ENCODE measurements at regions not wholly inside any gene's neighbourhood (a gene's known extent, or its start where the extent isn't known, plus 50 kb on each side); places are given as distances from the start of the nearest gene placed in this dataset.

DNA sequence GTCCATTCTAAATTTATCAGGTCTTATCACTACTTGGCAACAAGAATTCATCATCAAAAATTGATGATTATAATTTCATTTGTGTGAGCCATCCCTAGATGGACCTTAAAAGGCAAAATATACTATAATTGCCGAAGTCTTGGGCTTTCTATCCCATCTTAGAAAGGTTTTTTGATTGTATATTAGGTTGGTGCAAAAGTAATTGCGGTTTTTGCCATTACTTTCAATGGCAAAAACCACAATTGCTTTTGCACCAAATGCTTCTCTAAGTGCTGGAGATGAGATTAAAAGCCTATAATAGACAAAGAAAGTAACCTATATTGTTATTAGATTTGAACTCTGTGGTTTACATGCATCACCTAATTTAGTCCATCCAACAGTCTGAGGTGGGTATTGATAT lies 612.9 kb downstream of the ZNF385D start:
- no peak for DNase-seq (ENCODE audit: extremely low read depth, low read depth)
- H3K4me3 ChIP-seq (replicated peaks; ENCODE audit: low read depth, low read length) = no peak overlapping the region
- TF ChIP-seq, protein P1, sequence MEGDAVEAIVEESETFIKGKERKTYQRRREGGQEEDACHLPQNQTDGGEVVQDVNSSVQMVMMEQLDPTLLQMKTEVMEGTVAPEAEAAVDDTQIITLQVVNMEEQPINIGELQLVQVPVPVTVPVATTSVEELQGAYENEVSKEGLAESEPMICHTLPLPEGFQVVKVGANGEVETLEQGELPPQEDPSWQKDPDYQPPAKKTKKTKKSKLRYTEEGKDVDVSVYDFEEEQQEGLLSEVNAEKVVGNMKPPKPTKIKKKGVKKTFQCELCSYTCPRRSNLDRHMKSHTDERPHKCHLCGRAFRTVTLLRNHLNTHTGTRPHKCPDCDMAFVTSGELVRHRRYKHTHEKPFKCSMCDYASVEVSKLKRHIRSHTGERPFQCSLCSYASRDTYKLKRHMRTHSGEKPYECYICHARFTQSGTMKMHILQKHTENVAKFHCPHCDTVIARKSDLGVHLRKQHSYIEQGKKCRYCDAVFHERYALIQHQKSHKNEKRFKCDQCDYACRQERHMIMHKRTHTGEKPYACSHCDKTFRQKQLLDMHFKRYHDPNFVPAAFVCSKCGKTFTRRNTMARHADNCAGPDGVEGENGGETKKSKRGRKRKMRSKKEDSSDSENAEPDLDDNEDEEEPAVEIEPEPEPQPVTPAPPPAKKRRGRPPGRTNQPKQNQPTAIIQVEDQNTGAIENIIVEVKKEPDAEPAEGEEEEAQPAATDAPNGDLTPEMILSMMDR (IDR thresholded peaks at IDR 0.05; ENCODE audit: low read depth, low read length, missing control alignments) = no peak

DNA sequence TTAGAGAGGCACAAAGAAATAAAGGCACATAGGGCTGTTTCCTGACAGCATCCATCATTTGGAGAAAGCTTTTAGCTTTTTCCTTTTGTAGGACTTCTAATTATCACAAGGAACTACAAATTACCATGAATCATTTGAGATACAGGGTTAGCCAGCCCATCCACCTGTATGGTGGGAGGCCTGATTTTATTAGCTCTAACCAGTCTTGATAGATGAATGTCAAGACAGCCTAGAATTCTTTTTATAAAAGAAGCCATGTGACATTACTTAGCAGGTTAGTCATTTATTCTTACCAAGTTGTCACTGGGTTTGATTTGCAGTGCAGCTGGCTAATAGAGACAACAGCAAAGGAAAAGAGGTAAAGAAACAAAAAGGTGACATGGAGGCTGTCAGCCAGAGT lies 618.1 kb downstream of the ZNF385D start:
- TF ChIP-seq, protein P1 (IDR thresholded peaks at IDR 0.05; ENCODE audit: low read depth, low read length, missing control alignments) = no peak
- DNase-seq (ENCODE audit: extremely low read depth, low read depth) = no peak
- H3K4me3 ChIP-seq (replicated peaks; ENCODE audit: low read depth, low read length) = no peak overlapping the region

DNA sequence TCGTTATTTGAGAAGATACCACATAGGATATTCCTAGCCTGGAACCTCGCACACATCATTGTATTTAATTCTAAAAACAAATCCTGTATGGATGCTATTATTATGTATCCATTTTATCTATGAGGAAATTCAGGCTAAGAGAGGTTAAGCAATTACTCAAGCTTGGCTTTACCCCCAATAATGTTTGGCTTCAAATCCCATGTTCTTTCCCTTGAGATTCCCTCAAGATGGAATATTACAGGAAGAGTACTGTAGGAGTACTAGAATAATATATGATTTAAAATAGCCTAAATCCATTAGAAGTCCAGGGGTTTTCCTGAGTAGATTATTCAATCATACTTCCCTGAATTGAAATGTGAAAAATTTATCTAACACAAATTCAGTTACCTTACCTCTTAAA lies 630.2 kb downstream of the ZNF385D start:
- DNase-seq (ENCODE audit: extremely low read depth, low read depth) = no peak
- H3K4me3 ChIP-seq (replicated peaks; ENCODE audit: low read depth, low read length) = no peak overlapping the region
- TF ChIP-seq, protein P1 (IDR thresholded peaks at IDR 0.05; ENCODE audit: low read depth, low read length, missing control alignments) = no peak

GRCh38 chr3:21117370-21117769 lies 633.6 kb downstream of the ZNF385D start:
- H3K4me3 ChIP-seq (replicated peaks; ENCODE audit: low read depth, low read length) = no peak overlapping the region
- TF ChIP-seq, protein P1 (IDR thresholded peaks at IDR 0.05; ENCODE audit: low read depth, low read length, missing control alignments) = no peak
- no peak for DNase-seq (ENCODE audit: extremely low read depth, low read depth)

DNA sequence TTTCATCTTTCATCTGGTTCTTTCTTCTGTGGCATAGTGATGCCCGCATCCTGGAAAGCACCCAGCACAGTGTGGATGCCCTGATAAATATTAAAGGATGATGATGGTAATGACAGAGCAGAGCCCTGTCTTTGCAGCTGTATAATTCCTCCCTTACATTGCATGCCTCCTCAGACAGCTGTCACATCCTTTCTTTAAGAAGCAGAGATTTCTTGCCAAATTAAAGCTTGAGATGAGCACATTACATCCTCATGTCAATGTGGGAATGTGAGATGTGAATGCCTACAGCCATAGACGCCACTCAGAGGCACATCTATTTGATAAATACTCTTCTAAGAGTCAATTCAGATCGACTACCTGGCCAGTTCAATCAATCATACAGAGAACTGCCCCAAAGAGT lies 642.0 kb downstream of the ZNF385D start:
- no peak for DNase-seq (ENCODE audit: extremely low read depth, low read depth)

DNA sequence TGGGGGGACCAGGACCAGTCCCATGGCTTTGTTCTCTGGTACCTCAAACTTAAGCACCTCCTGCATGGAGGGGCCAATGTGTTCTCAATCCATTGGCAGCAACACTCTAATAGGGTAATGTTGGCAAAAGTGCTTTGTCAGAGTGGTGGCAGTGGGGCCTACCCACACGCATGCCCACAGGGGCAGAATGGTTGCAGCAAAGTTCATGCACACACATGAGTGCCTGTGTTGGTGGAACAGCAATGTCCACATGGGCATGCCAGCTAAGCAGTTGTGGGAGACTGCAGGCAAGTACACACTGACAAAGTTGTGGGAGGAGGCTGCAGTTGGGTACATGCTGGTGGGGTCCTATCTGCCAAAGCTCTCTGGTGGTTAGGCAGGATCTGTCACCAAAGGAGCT lies 645.2 kb downstream of the ZNF385D start:
- no peak for DNase-seq (ENCODE audit: extremely low read depth, low read depth)
- no peak overlapping the region for H3K4me3 ChIP-seq (replicated peaks; ENCODE audit: low read depth, low read length)
- TF ChIP-seq, protein P1 (IDR thresholded peaks at IDR 0.05; ENCODE audit: low read depth, low read length, missing control alignments) = no peak

More for the DNA sequence above, 642.0 kb downstream of the ZNF385D start:
- no peak overlapping the region for H3K4me3 ChIP-seq (replicated peaks; ENCODE audit: low read depth, low read length)
- TF ChIP-seq, protein P1 (IDR thresholded peaks at IDR 0.05; ENCODE audit: low read depth, low read length, missing control alignments) = no peak

- DNase-seq (ENCODE audit: extremely low read depth, low read depth) = no peak
- no peak overlapping the region for H3K4me3 ChIP-seq (replicated peaks; ENCODE audit: low read depth, low read length)
- TF ChIP-seq, protein P1 (IDR thresholded peaks at IDR 0.05; ENCODE audit: low read depth, low read length, missing control alignments) = no peak
These were observed 650.2 kb downstream of the ZNF385D start for GRCh38 chr3:21100656-21101359.

Data from HFF-Myc (cell line).